ENCODE measurements at regions not wholly inside any gene's neighbourhood (a gene's known extent, or its start where the extent isn't known, plus 50 kb on each side); places are given as distances from the start of the nearest gene placed in this dataset.

DNA sequence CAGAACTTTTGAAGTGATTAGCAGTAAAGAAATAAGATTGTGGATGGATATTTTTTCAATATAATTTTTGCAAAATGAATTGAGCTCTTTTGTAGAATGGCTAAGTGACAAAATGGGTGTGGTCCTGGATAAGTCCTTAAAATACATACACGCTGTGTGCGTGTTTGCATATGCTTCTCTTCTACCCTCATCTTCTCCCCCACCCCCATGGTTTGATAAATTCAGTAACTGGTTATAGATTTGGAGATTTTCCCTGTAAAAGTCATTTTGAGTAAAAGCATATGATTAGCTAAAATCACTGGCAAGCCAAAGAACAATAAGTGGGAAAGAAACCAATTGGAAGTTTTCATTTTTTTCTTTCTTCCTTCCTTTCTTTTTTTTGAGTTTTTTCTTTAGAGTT is 453.9 kb upstream of the MDFIC2 start:
- H3K4me3 ChIP-seq (ENCODE audit: low read depth, low read length), result no peak overlapping the region
- TF ChIP-seq, protein P1, sequence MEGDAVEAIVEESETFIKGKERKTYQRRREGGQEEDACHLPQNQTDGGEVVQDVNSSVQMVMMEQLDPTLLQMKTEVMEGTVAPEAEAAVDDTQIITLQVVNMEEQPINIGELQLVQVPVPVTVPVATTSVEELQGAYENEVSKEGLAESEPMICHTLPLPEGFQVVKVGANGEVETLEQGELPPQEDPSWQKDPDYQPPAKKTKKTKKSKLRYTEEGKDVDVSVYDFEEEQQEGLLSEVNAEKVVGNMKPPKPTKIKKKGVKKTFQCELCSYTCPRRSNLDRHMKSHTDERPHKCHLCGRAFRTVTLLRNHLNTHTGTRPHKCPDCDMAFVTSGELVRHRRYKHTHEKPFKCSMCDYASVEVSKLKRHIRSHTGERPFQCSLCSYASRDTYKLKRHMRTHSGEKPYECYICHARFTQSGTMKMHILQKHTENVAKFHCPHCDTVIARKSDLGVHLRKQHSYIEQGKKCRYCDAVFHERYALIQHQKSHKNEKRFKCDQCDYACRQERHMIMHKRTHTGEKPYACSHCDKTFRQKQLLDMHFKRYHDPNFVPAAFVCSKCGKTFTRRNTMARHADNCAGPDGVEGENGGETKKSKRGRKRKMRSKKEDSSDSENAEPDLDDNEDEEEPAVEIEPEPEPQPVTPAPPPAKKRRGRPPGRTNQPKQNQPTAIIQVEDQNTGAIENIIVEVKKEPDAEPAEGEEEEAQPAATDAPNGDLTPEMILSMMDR (IDR thresholded peaks at IDR 0.05; ENCODE audit: low read depth, low read length), result no peak
- no peak for TF ChIP-seq POLR2A (IDR thresholded peaks at IDR 0.05; ENCODE audit: extremely low read depth, insufficient read length)
- TF ChIP-seq MYC (IDR thresholded peaks at IDR 0.05; ENCODE audit: low read depth, low read length), result no peak
- TF ChIP-seq, protein P2, sequence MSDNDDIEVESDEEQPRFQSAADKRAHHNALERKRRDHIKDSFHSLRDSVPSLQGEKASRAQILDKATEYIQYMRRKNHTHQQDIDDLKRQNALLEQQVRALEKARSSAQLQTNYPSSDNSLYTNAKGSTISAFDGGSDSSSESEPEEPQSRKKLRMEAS (IDR thresholded peaks at IDR 0.05; ENCODE audit: low read depth, low read length), result no peak
- no peak for DNase-seq (ENCODE audit: low read depth)

DNA sequence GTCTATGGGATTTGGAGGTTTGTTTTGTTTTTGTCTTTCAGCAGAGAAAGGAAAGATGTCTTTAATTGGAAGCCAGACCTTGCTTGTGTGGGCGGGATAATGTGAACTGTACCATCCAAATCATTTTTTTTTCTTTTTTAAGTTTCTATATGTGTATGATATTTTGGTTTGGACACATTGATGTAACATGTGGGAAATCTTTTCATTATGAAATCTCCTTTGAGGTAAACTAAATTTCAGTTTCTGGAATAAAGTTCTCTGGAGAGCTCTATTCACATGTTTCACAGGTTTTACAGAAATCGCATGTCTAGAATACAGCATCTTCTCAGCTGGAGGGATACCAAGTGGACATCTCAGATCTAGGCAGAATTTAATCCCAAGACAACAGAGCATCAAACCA is 451.5 kb upstream of the MDFIC2 start:
- H3K4me3 ChIP-seq (ENCODE audit: low read depth, low read length), result no peak overlapping the region
- DNase-seq (ENCODE audit: low read depth), result no peak
- TF ChIP-seq MYC (IDR thresholded peaks at IDR 0.05; ENCODE audit: low read depth, low read length) (no peak), POLR2A (IDR thresholded peaks at IDR 0.05; ENCODE audit: extremely low read depth, insufficient read length) (no peak)
- TF ChIP-seq, protein P1 (IDR thresholded peaks at IDR 0.05; ENCODE audit: low read depth, low read length), result no peak
- TF ChIP-seq, protein P2 (IDR thresholded peaks at IDR 0.05; ENCODE audit: low read depth, low read length), result no peak

DNA sequence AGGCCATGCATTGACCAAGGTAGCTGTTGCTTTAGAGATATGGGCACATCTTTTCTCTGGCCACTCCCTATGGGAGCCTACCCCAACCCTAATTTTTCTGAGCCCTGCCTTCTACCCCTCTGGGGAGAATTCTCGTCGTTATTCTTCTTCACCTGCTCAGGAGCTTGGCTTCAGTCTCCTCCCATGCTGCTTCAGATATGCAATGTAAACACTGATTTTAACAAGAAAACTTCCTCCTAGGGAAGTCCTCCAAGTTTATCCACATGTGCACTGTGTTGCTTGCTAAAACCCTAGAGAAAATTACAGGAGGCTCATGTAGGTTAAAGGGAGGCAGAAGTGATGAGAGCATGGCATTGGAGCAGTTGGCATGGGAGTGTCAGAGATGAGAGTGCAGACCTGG is 445.2 kb upstream of the MDFIC2 start:
- DNase-seq (ENCODE audit: low read depth), result no peak
- no peak overlapping the region for H3K4me3 ChIP-seq (ENCODE audit: low read depth, low read length)
- no peak for TF ChIP-seq POLR2A (IDR thresholded peaks at IDR 0.05; ENCODE audit: extremely low read depth, insufficient read length)
- TF ChIP-seq, protein P1 (IDR thresholded peaks at IDR 0.05; ENCODE audit: low read depth, low read length), result no peak
- no peak for TF ChIP-seq MYC (IDR thresholded peaks at IDR 0.05; ENCODE audit: low read depth, low read length)
- TF ChIP-seq, protein P2 (IDR thresholded peaks at IDR 0.05; ENCODE audit: low read depth, low read length), result no peak

DNA sequence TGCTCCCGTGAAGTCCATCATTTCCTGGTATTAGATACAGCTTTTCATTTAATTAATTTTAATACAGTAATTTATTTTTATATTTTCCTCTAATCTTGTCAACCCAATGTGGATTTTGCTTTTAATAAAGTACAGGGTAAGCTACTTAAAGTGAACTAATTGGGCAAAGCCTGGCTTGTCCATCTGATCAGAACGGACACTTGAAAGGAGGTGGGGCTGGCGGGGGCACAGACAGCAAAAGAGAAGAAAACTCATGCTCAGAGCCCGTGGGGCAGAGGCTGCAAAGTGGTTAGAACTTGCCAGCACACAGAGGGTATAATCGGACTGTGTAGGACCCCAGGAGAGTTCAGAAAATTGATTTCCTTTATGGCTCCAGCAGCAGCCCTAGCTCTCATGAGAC is 443.1 kb upstream of the MDFIC2 start:
- TF ChIP-seq MYC (IDR thresholded peaks at IDR 0.05; ENCODE audit: low read depth, low read length) (no peak), POLR2A (IDR thresholded peaks at IDR 0.05; ENCODE audit: extremely low read depth, insufficient read length) (no peak)
- TF ChIP-seq, protein P2 (IDR thresholded peaks at IDR 0.05; ENCODE audit: low read depth, low read length), result no peak
- TF ChIP-seq, protein P1 (IDR thresholded peaks at IDR 0.05; ENCODE audit: low read depth, low read length), result no peak
- no peak overlapping the region for H3K4me3 ChIP-seq (ENCODE audit: low read depth, low read length)
- DNase-seq (ENCODE audit: low read depth), result no peak

DNA sequence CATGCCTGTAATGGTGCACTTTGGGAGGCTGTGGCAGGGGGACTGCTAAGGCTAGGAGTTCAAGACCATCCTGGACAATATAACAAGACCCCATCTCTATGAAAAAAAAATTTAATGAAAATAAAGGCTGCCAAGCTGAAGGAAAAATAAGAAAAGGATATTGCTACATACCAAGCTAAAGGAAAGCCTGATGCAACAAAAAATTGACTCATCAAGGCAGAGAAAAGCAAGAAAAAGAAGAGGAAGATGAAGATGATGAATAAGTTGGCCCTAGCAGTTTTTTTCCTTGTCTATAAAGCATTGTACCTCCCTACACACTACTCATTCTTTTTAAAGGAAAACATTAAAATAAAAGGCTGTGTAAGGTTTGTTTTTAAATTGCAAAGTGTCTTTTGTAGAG is 441.9 kb upstream of the MDFIC2 start:
- no peak for TF ChIP-seq MYC (IDR thresholded peaks at IDR 0.05; ENCODE audit: low read depth, low read length)
- no peak for TF ChIP-seq POLR2A (IDR thresholded peaks at IDR 0.05; ENCODE audit: extremely low read depth, insufficient read length)
- TF ChIP-seq, protein P1 (IDR thresholded peaks at IDR 0.05; ENCODE audit: low read depth, low read length), result no peak
- TF ChIP-seq, protein P2 (IDR thresholded peaks at IDR 0.05; ENCODE audit: low read depth, low read length), result no peak
- DNase-seq (ENCODE audit: low read depth), result peak; percentile 1
- H3K4me3 ChIP-seq (ENCODE audit: low read depth, low read length), result no peak overlapping the region

DNA sequence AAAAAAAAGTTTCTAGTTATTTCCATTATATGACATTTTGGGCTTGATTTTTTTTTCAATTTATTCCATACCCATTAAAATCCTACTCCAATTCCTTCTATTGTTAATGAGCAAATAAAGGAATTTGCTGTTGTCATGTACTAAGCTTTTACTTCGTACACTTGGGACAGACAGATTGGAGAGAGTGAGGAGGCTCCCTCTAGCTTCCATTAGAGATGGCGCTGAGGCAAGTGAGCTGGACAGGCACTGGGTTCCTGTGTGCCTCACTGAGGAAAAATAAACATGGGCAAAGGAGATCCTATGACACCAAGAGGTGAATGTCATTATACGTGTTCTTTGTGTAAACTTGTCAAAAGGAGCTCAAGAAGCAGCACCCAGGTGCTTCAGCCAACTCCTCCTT is 441.1 kb upstream of the MDFIC2 start:
- no peak for TF ChIP-seq MYC (IDR thresholded peaks at IDR 0.05; ENCODE audit: low read depth, low read length)
- TF ChIP-seq, protein P2 (IDR thresholded peaks at IDR 0.05; ENCODE audit: low read depth, low read length), result no peak
- TF ChIP-seq POLR2A (IDR thresholded peaks at IDR 0.05; ENCODE audit: extremely low read depth, insufficient read length), result no peak
- TF ChIP-seq, protein P1 (IDR thresholded peaks at IDR 0.05; ENCODE audit: low read depth, low read length), result no peak
- peak; percentile 1 for DNase-seq (ENCODE audit: low read depth)
- H3K4me3 ChIP-seq (ENCODE audit: low read depth, low read length), result no peak overlapping the region

Data from NB4 (cell line).